ENCODE measurements at regions not wholly inside any gene's neighbourhood (a gene's known extent, or its start where the extent isn't known, plus 50 kb on each side); places are given as distances from the start of the nearest gene placed in this dataset.

- TF ChIP-seq EZH2 (IDR thresholded peaks at IDR 0.05; ENCODE audit: insufficient read depth, poor library complexity, severe bottlenecking) (no peak), EZH2phosphoT487 (IDR thresholded peaks at IDR 0.05; ENCODE audit: insufficient read depth, low read depth) (no peak)
Observed at GRCh38 chr13:97885641-97886040, 67.8 kb upstream of the IPO5 start.
